ENCODE measurements at regions not wholly inside any gene's neighbourhood (a gene's known extent, or its start where the extent isn't known, plus 50 kb on each side); places are given as distances from the start of the nearest gene placed in this dataset.

DNA sequence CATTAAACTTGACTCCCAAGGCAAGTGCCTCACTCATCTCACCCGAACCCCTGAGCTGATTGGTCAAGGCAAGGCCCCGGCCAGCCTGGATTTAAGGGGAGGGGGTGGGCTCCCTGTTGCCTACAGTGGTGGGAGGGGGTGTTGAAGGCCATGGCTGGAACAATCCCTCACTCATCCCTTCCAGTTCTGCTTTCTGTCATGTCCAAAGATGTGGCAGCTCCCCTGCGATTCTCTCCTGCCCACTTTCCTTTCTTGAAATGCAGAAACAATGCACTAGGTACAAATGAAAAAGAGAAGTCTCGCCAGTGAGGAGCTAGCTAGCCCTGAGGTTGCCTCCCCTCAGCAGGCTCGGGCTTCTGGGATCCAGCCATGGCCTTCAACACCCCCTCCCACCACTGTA is 240.9 kb downstream of the SYK start:
- no peak for DNase-seq

- DNase-seq, result no peak
These were observed 241.6 kb downstream of the SYK start for GRCh38 chr9:91043056-91043810.

DNA sequence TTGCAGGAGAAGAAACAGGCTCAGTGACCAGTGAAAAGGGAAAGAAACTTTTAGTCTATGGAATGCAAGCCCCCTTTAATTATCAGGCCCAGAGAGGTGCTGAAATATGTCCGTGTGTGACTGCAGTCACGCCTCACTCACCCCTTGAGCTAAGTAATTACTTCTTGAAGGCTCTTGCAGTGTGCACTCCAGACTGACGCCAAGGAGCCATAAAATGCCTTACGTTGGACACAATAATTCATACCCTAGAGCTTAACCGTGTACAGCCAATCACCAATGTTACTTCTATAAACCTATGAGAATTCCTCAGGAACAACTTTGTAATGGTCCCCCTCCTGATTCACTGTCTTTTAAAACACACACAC is 242.2 kb downstream of the SYK start:
- DNase-seq, result no peak

- no peak for DNase-seq
These were observed 242.7 kb downstream of the SYK start for GRCh38 chr9:91044354-91044753.

- DNase-seq, result no peak
These were observed 243.4 kb downstream of the SYK start for GRCh38 chr9:91045041-91045440.

- no peak for DNase-seq
These were observed 245.9 kb downstream of the SYK start for GRCh38 chr9:91047529-91047928.

DNA sequence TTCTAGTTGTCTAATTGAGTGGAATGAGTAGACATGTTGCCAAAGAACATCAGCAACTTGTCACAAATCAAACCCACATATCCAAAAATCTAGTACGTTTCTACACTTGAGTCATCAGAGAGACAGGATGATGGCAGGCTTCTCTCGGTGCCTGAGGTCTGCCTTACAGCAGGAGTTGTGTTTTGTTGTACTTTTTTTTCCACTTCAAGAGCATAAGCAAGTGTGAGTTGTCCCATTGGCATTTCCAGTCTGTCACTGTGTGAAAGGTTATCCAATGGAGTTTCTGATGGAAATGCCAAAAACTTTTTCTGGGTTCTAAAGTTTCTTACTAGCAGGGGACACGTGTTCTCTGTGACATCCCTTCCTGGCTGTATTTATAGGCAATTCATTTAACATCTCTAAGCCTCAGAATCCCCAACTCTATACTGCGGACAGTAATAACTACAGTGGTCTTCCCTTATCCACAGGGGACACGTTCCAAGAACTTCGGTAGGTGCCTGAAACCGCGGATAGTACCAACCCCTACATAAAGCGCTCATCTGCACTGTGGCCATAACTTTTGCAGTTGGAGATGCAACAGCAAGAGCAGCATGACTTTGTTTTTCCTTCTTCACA is 246.5 kb downstream of the SYK start:
- no peak for DNase-seq

DNA sequence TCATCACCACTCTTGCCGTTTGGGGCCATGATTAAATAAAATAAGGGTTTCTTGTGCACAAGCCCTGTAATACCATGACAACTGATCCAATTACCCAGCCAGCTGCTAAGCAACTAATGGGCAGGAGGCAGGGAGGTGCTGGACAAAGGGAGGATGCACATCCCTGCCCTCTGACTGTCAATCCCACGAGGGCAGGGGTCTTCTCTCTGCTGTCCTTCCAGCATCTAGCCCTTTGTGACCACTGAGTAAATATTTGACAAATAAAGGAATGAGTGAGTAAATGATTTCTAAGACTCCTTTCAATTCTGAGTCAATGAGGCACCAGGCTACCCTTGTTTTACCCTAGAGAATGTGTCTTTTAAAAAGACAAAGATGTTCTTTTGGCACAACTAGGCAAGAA is 247.1 kb downstream of the SYK start:
- DNase-seq, result no peak

GRCh38 chr9:91053824-91054223 is 252.2 kb downstream of the SYK start:
- no peak for DNase-seq

DNA sequence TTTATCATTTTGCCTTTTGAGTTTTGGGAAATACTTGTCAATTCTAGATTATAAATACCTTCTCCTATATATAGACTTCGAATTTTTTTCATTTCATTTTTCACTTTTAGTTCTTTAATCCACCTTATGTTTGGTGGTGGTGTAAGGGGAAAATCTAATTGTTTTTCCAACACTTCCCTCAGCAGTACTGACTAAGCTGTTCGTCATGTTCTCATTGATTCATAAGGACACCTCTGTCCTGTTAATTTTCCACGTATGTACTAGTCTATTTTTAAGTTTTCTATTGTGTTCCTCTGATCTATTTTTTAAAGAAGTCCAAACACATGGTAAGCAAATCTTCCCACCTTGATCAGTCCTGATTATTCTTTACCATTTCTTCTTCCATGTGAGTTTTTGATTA is 254.2 kb downstream of the SYK start:
- DNase-seq, result no peak

DNA sequence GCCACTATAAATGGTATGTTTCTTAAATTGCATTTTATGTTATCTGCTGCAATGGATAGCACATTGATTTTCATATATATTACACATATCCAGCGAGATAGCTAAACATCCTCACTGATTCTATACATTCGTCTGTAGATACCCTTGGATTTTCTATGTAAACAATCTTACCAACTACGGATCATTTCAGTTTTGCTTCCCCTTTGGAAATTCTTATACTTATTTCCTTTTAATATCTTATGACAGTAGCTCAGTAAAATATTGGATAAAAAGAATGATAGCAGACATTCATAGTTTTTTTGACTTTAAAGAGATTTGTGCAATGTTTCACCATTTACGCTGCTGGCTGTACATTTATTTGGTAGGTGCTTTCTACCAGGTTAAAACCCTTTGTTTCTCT is 254.9 kb downstream of the SYK start:
- DNase-seq, result no peak

GRCh38 chr9:91056917-91057316 is 255.3 kb downstream of the SYK start:
- no peak for DNase-seq

GRCh38 chr9:91059713-91060112 is 258.1 kb downstream of the SYK start:
- DNase-seq, result no peak

DNA sequence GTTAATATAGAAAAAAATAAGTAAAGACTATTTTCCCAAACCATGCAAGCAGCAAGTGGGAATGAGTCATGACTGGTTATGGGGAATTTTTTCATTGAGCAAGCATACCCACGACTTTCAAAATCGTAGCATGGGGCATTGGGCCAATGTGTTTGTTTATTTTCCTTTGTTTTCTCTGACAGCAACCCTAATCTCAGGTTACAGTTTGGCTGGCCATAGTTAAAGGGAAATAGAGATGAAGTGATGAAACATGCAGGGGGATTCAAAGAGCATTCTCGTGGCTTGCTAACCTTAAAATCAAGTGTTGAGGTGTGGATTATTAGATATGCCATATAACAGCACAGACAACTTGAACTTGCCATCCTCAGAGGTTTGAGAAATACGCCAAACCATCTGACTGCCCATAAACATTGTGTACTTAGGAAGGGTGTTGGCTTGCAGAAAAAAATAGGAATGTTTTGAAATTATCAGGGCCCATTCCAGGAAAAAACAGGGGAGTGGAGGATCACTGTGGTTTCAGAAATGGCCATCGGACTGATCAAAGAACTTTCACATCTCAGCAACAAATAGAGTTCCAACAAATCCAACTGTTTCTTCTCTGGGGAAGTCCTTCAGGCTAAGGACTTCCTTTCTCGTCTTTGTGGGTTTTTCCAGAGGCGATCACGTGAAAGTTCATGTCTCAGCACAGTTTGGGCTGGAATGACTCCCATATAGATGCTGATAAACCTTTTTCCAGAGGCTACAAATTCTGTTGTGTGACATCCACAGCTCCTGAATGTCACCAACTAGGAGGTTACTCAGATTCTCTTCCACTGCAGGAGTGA is 259.1 kb downstream of the SYK start:
- no peak for DNase-seq

- no peak for DNase-seq
These were observed 259.9 kb downstream of the SYK start for GRCh38 chr9:91061506-91061905.

GRCh38 chr9:91062281-91062680 is 260.7 kb downstream of the SYK start:
- DNase-seq, result peak; percentile 8

- DNase-seq, result no peak
These were observed 261.9 kb downstream of the SYK start for GRCh38 chr9:91063471-91063870.

- no peak for DNase-seq
These were observed 263.8 kb downstream of the SYK start for GRCh38 chr9:91065231-91066041.

DNA sequence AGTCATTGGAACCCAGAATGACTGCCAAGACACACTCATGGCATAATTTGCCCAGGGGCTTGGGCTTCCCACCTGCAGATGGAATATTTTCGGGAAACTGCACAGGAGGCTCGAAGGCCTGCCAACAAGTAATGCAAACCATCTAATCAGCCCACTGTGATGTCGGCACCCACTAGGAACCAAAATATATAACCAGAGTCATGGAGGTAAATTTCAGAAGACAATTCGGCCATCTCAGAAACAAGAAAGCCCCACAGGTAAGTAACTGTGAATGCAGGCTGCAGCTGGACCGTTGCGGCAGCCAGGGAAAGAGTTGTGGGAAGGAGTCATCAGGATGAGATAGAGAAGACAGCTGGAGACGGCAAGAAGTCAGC is 264.4 kb downstream of the SYK start:
- no peak for DNase-seq

- DNase-seq, result no peak
These were observed 265.2 kb downstream of the SYK start for GRCh38 chr9:91066856-91067255.

GRCh38 chr9:91067306-91067860 is 265.8 kb downstream of the SYK start:
- no peak for DNase-seq

- DNase-seq, result no peak
These were observed 269.8 kb downstream of the SYK start for GRCh38 chr9:91071184-91071990.

Measured in NCI-H2171 treated with DMSO at 0.1 percent for 48 hours (cell line).